ENCODE measurements at regions not wholly inside any gene's neighbourhood (a gene's known extent, or its start where the extent isn't known, plus 50 kb on each side); places are given as distances from the start of the nearest gene placed in this dataset.

DNA sequence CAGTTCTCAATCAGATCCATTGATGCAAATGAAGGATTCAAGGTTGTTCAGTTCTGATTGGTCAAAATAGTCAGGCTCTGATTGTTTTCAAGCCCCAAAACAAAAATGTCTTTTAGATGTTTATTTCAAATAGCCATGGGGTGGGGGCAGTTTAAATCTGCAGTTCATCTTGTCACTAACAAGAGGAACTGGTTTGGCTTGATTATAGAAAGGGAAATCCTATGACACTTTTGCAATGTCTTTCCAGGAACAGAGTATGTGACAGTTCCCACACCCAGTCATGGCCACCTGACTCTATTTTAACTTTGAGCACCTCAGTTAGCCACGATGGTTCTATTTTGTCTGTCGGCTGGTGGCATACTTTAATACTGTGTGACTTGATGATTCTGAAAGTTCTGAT lies 1544.1 kb downstream of the PLA2G4A start:
- no peak for DNase-seq

DNA sequence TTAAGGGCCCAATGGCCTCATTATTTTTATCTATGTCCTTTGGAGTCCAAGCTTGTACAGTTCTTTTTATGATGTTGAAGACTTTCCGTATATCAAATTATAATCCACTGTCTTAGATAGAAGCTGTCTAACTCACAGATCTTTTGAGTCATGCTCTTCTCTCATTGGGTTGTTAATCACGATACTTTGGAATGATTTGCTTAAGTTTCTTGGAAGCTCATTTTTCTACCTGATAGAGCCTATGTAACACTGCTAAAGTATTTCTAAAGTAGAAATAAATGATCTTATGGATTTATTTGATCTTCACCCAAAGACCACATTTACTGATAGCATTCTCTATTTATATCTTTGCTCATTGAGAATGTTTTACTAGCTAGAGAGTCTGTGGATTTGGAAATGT lies 1554.1 kb downstream of the PLA2G4A start:
- DNase-seq = no peak

DNA sequence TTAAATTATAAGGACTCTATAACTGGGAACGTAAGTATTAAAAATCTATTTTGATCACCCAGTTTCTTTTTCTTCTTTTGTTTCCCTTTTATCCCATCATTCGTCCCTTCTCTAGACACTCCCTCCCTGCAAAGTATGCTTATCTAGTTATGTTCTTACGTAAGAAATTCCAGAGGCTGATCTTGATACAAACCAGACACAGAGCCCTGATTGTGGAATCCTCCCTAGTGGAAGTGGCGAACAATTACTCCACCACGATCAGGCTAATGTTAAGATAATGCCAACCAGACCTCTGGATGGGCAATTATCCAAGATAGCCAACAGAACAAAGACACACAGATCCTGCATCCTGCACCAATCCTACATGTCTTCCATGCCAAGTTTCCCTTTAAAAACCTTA lies 1557.4 kb downstream of the PLA2G4A start:
- DNase-seq = no peak

DNA sequence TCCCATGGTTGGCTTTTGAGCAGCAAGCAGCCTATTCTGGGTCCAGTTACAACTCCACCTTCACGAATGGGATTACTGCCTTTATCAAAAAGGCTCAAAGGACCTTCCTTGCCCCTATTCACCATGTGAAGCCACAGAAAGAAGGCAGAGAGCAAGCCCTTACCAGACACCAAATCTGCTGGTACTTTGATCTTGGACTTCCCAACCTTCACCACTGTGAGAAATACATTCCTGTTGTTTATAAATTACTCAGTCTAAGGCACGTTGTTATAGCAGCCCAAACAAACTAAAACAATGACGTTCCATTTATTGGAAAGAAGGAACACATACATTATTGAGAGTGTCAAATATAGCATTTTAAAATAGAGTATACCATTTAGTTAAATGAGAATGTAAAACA lies 1557.9 kb downstream of the PLA2G4A start:
- DNase-seq = no peak

DNA sequence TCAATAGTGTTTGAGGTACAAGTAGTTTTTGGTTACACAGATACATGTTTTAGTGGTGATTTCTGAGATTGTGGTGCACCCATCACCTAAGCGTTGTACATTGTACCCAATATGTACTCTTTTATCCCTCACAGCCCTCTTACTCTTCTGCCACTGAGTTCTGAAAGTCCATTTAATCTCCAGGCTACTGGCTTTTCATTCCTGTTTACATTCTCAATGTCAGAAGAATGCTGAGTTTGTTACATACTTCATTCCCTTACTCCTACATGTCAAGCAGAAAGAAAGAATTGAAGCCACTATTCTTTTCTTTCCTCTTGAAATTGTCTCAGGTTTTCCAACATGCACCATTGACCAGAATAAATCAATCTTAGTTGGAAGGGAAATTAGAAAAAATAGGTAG lies 1565.9 kb downstream of the PLA2G4A start:
- no peak for DNase-seq

DNA sequence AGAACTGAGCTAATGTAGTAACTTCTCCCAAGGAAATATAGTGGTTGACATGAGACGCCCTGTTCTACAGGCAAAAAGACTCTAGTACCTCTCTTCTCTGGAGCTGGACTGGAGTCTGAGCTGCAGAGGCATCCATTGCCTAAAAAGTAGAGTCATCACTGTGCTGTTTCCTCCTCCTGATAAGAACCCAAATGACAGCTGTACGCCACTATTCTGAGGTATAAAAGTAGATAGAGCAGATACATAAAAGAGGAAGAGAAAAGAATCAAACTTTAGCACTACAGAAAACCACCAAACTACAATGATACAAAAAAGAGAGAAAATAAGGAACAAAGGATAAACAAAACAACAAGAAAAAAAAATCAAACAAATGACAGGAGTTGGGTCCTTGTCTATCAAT lies 1568.8 kb downstream of the PLA2G4A start:
- DNase-seq = no peak

DNA sequence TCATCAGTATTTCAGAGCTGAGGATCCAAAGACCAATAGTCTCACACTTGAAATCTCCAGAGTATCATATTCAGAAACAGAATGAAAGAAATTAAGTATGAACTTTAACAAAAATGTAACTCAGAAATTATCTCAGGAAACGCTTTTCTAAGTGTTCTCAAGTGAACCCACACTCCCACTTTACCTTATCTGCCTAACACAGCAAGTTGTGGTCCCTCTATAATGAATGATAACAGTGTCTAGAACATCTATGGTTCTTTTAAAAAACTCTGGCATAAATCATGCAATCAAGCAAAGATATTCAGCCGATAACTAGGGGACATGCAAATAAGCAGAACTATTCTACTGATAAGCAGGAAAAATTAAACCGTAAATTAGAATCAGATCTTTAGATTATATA lies 1574.2 kb downstream of the PLA2G4A start:
- DNase-seq = no peak

DNA sequence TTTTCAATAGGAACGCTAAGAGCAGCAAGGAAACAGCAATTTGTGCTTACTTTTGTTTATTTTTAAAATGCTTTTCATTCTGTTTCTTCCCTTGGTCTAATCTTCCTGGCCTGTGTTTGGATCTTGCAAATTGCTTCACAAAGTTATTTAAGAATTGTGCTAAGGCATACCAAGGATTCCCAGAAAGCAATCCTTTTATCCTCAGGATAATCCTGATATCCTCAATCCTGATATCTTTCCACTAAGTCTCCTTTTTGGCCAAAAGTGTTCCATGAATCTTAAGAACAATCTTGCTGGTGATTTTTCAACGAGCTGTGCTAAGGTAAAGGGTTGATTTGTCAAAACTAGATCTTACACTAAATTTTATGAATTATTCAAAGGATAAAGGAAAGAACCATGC lies 1577.9 kb downstream of the PLA2G4A start:
- DNase-seq = no peak

DNA sequence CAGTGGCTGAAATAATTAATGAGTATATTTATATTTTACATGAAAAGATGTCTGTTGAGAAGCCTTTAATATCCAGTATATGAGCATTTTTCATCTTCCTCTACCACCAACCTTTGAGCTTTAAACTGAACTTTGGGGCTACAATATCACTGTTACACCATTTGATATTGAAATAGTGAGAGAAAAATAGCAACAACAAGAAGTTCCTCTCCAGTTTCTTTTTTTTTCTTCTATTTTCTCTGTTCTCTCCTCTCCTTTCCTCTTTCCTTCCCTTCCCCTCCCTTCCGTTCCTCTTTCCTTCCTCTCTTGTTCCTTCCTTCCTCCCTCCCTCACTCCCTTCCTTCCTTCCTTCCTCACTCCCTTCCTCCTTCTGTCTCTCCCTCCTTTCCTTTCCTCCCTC lies 1591.4 kb downstream of the PLA2G4A start:
- DNase-seq = no peak

DNA sequence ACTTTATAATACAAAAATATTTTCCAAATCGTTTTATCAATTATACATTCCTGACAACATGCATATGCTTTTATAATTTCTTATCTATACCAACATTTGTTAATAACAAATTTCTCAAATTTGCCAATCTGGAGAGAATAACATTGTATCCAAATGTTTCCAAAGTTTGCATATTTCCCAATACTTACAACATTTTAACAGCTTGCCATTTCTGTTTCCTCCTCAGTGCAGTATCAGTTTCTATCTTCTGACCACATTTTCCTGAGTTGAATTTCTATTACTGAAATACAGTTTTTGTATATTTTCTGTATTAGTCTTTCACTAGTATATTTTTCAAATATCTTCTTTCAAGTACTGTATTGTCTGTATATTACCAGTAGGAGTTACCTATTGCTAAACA lies 1594.3 kb downstream of the PLA2G4A start:
- DNase-seq = no peak

DNA sequence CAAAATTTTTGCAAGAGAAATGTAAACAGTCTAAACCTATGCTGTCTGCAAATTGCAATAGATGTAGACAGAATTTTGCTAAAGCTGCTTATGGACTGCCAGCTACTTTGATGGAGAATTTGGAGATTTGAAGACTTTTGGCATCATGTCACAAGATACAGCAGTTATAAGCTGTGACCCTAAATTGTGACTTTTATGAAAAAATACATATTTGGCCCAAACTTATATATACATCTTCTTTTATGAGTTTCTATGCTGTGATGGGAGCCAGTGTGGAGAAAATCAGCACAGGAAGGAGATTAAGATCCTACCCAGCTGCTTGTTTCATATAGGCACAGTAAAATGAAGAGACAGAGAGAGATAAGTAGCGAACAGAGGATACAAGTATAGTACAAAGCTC lies 1595.4 kb downstream of the PLA2G4A start:
- DNase-seq = no peak

DNA sequence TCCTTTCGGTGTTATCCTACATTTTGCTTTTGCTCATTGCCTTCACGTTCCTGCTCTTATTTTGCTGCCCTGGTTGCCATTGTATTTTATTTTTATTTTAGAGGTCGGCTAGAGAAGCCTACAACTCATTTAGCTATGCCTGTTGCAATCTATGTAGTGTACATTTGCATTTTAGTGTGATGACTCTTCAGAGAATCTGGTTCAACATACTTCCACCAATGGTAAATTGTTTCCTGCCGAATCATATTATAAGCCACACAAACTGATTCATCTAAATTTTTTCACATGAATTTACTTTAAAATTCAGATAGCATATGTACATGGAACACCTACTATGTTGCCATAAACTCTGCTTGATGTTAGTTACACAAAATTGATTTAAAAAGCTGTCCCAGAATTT lies 1596.9 kb downstream of the PLA2G4A start:
- no peak for DNase-seq

DNA sequence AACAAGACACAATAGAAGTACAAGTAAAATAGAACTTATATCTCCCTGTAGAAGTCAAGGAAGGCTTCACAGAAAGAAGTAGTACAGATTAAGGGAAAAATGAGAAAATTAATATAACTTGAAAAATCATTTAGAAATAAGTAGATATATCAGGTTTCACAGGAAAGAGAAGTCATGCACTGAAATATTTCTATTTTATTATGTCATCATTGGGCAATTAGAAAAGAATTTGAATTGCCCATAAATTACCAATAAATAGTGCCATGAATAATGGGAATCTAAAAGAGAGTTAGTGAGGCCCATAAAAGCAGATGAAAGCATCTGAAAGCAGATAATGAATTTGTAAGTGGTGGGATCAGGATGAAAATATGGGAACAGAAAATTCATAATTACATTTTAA lies 1597.8 kb downstream of the PLA2G4A start:
- no peak for DNase-seq

DNA sequence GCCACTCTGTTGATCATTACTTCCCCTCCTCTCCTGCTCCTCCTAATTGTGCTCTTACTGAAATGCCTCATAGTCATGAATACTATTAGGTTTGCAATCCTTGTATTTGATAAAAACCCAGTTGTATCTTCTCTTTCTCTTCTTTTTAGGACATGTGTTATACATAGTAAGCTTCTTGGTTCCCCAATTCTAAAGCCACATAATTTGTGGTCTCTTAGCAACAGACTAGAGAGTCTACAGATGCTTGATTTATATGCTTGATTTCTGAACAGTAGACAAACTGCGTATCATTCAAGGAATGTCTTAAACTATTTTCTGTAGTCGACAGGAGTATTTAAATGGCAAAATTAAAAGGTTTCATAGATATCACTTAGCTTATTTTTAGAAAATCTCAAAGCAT lies 1598.9 kb downstream of the PLA2G4A start:
- no peak for DNase-seq

DNA sequence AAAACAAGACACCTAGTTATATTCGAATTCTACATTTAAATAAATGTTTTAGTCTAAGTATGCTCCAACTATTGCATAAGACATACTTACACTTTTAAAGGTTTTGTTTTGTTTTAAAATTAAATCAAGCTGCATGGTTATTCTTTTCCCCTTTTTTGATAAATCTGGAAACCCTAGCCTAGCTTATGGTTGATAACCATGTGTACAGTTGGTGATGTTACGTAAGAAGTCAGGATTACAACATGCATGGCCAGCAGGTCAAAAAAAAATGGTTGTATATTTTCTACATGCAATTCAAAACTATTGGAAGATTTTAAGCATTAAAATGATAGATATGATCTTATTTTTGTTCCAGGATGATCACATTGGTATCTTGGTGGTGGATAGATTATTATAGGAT lies 1600.6 kb downstream of the PLA2G4A start:
- DNase-seq = no peak

DNA sequence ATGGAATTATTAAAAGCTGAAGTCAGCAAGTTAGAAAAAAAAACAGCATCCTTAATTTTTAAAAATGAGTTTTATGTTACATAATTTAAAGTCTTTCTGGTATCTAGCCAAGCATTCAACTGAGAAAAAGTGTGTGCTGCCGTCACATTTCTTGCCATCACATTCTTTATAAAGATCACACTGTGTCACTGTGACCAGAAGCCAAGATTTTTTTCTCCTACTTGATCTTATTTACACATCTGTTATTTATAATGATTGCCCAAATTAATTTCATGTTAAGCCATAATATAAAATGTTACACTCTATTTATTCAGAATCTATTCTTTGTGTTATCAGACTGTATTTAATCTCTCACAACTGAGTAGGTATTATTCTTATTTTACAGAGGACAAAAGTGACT lies 1603.7 kb downstream of the PLA2G4A start:
- no peak for DNase-seq

DNA sequence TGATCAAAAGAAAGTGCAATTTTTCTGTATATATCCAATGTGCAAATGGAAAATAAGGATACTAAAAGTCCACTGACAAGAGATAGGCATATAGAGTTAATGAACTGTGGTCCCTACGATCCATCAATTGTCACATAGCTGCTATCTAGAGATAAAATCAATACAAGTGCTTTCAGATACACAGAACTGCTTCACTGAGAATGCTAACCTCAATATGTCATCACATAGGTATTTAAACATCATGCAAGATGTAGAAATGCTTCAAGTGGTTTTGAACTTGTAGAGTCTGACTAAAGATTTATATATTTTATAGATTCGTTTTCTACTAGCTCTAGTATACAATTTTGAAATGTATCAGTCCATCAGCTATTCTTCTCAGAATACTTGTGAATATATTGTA lies 1604.7 kb downstream of the PLA2G4A start:
- no peak for DNase-seq

DNA sequence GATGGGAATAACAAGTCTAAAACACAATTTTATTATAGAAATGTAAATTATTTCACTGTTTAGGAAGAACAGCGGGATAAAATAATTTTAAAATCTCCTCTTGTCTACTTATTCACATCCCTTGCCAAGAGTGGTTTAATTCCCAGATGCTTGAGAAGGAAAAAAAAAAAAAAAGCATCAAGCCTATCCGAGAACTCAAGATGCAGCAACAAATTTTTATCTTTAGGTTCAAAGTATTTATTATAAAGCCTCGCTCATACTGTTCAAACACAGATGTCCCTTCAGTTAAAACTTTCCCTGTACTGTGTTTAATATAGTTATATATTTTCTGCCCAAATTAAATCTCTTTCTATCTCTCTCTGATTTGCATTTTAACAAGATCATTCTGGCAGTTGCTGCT lies 1615.8 kb downstream of the PLA2G4A start:
- no peak for DNase-seq

DNA sequence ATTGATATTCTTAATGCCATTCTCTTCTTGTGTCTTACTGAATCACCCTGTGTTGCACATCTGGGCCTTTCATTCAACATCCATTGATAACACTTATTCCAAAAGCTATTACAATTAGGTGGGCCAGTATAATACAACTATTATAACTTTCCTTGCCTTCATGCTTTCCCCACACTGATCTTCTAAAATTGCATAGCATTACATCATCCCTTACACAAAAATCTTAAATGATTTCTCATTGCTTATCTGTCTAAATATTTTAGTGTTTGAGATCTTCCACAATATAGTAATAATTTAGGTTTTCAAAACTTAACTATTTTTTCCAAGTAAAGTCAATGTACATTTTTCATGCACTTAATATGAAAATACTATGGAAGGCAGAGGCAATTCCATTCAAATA lies 1634.1 kb downstream of the PLA2G4A start:
- no peak for DNase-seq

DNA sequence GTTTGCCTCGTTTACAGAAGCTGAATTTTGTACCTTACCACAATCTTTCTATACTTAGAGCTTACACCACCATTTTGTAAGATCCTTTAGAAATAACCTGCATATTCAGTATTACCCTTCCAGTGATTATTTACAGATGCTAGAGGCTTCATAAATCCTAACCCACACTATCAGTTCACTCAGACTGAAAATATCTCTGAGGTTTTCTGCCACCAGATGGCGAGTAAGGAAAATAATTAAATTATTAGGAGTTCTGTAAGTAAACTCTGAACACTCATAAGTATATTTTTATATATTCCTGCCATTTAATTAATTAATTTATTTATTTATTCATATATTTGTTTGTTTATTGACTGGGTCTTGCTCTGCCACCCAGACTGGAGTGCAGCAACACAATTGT lies 1635.2 kb downstream of the PLA2G4A start:
- no peak for DNase-seq

DNA sequence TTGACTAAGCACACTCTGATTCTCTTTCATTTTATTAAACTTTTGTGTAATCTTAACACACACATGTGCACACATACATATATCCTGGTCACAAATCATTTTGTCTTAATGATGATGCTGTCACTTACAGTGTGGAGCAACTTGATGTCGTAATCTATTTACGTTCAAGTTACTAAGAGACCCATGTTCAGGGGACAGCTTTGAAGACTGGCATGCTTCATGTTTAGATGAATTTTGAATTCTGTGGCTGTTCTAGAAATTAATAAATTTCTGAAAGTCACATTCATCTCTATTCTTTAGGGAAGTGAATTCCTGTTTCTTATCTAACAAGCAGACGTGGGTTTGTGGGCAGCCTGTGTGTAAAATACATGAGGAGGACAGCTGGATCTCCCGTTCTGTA lies 1637.8 kb downstream of the PLA2G4A start:
- no peak for DNase-seq

DNA sequence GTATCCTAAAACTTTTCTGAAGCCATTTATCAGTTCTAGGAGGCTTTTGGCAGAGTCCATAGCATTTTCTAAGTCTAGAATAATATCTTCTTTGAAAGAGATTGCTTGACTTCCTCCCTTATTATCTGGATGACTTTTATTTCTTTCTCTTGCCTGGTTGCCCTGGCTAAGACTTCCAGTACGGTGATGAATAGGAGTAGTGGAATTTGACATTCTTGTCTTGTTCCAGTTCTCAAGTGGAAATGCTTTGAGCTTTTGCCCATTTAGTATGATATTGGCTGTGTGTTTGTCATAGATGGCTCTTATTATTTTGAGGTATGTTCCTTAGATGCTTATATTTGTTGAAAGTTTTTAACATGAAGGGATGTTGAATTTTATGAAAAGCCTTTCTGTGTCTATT lies 1647.9 kb downstream of the PLA2G4A start:
- DNase-seq = no peak

DNA sequence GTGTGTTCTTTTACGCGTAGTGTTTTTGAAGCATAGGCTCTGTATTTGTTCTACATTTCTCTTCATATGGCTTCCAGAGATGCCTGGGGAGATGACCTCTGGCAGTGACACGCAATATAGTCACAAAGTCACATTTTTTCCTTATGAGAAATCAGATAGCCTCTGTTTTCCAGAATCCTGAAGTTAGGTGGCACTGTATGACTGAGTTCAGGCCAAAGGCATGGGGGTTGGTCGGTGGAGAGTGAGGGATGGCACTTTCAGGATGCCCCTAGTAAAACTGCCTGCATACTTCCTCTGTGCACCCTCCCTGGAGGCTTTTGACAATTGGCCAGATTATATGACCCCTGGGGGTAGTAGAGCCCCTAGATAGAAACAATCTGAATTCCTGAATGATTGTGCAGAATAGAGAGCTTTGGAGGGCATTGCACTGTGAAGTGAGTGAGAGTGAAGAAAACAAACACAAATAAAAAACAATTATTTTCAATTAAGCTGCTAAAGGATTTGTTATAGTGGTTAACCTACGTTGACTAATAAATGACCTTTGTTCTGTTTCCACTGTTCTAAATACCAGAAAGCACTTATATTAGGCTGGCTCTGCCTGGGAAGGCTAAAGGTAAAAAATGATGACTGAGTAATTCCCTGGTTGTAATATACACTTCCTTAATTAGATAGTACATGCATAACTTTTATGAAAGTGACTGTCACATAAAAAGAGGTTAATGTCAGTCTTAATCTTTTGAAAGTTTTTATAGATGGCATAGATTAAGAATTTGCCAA lies 1660.8 kb downstream of the PLA2G4A start:
- DNase-seq = no peak

DNA sequence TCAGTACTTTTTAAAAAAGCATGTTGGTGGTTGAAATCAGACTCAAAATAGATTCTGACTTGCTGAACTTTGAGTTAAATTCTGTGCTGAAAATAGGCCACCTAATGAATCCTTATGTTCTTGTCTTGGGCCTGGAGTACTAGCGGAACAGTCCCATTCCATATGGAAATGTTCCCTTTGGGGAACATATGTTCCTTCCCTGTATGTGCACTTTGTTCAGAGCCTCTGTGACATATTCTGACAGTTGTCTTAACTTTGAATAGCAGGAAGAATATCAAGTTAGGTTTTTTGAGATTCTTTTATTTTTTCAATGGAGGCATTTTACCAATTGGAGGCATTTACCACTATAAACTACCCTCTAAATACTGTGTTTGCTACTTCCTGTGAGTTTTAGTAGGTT lies 1667.8 kb downstream of the PLA2G4A start:
- no peak for DNase-seq

DNA sequence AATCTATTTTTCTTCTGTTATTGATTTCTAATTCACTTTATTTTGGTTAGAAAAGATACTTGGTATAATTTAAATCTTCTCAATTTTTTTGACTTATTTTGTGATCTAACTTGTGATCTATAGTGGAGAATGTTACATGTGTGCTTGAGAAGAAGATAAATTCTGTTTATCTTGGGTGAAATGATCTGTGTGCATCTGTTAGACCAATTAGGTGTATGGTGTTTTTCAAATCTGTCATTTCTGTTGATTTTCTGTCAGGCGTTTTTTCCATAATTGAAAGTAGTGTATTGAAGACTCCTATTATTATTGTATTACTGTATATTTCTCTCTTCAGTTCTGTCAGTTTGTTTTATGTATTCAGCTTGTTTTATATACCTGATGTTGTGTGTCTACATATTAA lies 1668.3 kb downstream of the PLA2G4A start:
- no peak for DNase-seq

DNA sequence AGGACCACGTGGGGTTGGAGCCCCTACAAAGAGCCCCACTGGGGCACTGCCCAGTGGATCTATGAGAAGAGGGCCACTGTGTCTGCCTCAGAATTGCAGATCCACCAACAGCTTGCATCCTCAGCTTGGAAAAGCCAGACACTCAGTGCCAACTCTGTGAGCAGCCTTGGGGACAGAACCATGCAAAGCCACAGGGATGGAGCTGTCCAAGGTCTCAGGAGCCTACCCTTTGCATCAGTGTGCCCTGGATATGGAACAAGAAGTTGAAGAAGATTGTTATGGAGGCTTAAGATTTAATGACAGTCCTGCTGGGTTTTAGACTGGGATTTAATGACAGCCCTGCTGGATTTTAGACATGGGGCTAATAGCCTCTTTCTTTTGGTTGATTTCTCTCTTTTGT lies 1670.9 kb downstream of the PLA2G4A start:
- no peak for DNase-seq

All from CD4-positive, alpha-beta T cell treated with Interleukin-17A for 4 hours (primary cell).